Psoas muscle (tissue), 7 donors: ENCODE measurements at regions not wholly inside any gene's neighbourhood (a gene's known extent, or its start where the extent isn't known, plus 50 kb on each side); places are given as distances from the start of the nearest gene placed in this dataset.
"Not testable (repeated sequence)": the region's sequence is repeated elsewhere in the genome, so short reads cannot be mapped to it uniquely, and the experiment has no call there.

Source experiments
- ATAC-seq, 4 donors: fragments of 200-7000 bp; cut with Tn5 transposase; one replicate each; pipeline ENCODE4 v1.9.1; 2020; ENCODE audit warnings: moderate library complexity in 3 of 4, mild to moderate bottlenecking in 2 of 4
- DNase-seq, 2 donors: peaks; one replicate each; pipeline ENCODE4 v3.0.0-alpha.2; 2020
- H3K27ac ChIP-seq: fragments of 200-600 bp; one replicate; pipeline ENCODE4 v1.8.0; 2022
- H3K27me3 ChIP-seq, 3 donors: fragments of 200-600 bp in 1 of 3; one replicate each; pipeline versions ENCODE4 v1.6.1 to v1.8.0; 2013 to 2022; ENCODE audit warnings: low read length in 2 of 3, mild to moderate bottlenecking in 2 of 3, moderate library complexity in 1 of 3; ENCODE audit not compliant: insufficient read depth in 3 of 3
- H3K36me3 ChIP-seq, 2 donors: fragments of 200-600 bp in 1 of 2; one replicate each; pipeline versions ENCODE4 v1.6.1 to v1.8.0; 2013 to 2022; ENCODE audit warnings: low read depth in 1 of 2, mild to moderate bottlenecking in 1 of 2, moderate library complexity in 1 of 2; ENCODE audit not compliant: insufficient read depth in 1 of 2
- H3K4me1 ChIP-seq: fragments of 200-600 bp; one replicate; pipeline ENCODE4 v1.8.0; 2022
- H3K4me3 ChIP-seq: fragments of 200-600 bp; one replicate; pipeline ENCODE4 v1.8.0; 2022; ENCODE audit warnings: mild to moderate bottlenecking
- H3K9me3 ChIP-seq: fragments of 200-600 bp; one replicate; pipeline ENCODE4 v1.8.0; 2022
- WGBS, 3 donors: extraction: QIAGEN DNeasy Blood & Tissue Kit; methylation state at CpG; one replicate each; pipeline versions ENCODE4 v1.1.6 to v1.1.7; 2013; 5-methylcytosine and 5-hydroxymethylcytosine counted together
- intact Hi-C, 2 donors: fragments of 100-400 bp; cut with DNase I; formaldehyde crosslinking; loops; one replicate each; pipeline versions ENCODE4 v1.11.0 to v1.14.2; 2022
- TF ChIP-seq, protein P1 (sequence below): fragments of 200-600 bp; IDR thresholded peaks from one replicate; pipeline ENCODE4 v1.8.0; 2022; ENCODE audit warnings: antibody characterized with exemption
- donor health status: healthy with polysubstance abuse.
- donor health status: DM: no; HTN: no; CAD: no; lungs with moderate emphysema.
- donor health status: Bipolar disorder and iron deficiency.
- donor health status: healthy.
- donor health status: DM: yes; HTN: yes; CAD: no.
- donor health status: DM: no; HTN: no; CAD: no.
- donor health status: DM: yes; HTN: yes; CAD: no.

DNA sequence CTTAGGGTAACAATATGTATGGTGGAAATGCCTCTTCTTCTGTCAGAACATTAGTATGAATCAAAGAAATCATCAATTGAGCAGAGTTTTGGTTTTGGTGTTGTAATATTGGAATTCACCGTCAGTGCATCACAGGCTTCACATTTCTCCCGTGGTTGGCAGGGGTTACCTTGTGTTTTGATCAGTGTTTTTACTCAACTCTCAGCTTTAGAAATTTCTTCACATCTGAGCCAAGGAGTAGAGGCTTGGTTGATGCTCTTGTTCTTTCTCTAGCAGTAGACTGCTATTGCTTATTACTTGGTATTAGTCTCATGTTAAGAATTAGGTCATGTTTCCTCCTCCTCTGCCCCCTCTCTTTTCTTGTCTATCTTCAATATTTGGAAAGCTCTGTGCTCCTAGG is 188.8 kb upstream of the SMIM30 start:
- Histone ChIP-seq H3K27ac (no peak overlapping the region), H3K4me3 (no peak overlapping the region), H3K27me3 (no peaks in the 10 kb centered on the region), H3K4me1 (no peaks in the 10 kb centered on the region), H3K36me3 (no peaks in the 10 kb centered on the region), H3K9me3 (no peaks in the 10 kb centered on the region)
- TF ChIP-seq, protein P1, sequence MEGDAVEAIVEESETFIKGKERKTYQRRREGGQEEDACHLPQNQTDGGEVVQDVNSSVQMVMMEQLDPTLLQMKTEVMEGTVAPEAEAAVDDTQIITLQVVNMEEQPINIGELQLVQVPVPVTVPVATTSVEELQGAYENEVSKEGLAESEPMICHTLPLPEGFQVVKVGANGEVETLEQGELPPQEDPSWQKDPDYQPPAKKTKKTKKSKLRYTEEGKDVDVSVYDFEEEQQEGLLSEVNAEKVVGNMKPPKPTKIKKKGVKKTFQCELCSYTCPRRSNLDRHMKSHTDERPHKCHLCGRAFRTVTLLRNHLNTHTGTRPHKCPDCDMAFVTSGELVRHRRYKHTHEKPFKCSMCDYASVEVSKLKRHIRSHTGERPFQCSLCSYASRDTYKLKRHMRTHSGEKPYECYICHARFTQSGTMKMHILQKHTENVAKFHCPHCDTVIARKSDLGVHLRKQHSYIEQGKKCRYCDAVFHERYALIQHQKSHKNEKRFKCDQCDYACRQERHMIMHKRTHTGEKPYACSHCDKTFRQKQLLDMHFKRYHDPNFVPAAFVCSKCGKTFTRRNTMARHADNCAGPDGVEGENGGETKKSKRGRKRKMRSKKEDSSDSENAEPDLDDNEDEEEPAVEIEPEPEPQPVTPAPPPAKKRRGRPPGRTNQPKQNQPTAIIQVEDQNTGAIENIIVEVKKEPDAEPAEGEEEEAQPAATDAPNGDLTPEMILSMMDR: no peak
- DNase-seq: no peak
- 30 to 76% (median 37%) methylated on average over 2 of the region's 2 CpGs for WGBS, 3 donors
- intact Hi-C loops: no loop called here
- no peak for ATAC-seq

DNA sequence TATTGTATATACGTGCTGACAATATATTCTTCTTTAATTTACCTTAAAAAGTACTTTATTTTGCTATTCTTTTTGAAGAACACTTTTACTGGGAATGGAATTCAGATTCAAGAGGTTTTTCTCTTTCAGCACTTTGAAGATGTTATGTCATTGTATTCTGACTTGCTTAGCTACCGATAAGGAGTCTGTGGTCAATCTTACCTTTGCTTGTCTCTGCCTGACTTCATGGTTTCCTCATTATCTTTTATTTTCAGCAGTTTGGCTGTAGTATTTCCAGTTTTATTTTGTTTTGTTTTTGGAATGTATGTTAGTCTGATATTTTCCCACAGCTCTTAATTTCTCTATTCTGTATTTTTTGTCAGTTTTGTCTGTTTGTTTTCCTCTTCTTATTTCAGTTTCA is 187.9 kb upstream of the SMIM30 start:
- TF ChIP-seq, protein P1: no peak
- DNase-seq (no peak), ATAC-seq (no peak)
- Histone ChIP-seq H3K27me3 (no peaks in the 10 kb centered on the region), H3K4me1 (no peaks in the 10 kb centered on the region), H3K4me3 (no peak overlapping the region), H3K36me3 (no peaks in the 10 kb centered on the region), H3K27ac (no peak overlapping the region), H3K9me3 (no peaks in the 10 kb centered on the region)
- 76 to 88% (median 80%) methylated on average over 2 of the region's 2 CpGs for WGBS, 3 donors
- intact Hi-C loops: no loop called here

DNA sequence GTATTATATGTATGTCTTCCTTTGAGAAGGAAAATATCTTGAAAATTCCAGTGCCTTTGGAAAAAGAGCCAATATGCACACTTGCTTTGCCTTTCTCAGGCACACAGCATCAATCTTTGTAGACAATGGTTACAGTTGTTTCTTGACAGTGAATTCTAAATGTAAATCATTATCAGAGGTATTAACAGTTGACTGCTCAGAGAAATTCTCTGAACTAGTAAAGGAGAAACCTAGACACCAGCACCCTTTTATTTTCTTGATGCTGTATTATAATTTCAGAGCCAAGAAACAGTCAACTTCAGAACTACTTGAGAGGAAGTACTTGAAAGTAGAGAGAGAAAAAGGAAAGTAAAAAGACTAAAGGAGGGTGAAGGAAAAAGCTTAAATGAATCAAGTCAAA is 185.8 kb upstream of the SMIM30 start:
- Histone ChIP-seq H3K4me1 (no peaks in the 10 kb centered on the region), H3K36me3 (no peaks in the 10 kb centered on the region), H3K27ac (no peak overlapping the region), H3K4me3 (no peak overlapping the region), H3K9me3 (no peaks in the 10 kb centered on the region), H3K27me3 (no peaks in the 10 kb centered on the region)
- intact Hi-C loops: no loop called here
- no peak for DNase-seq
- TF ChIP-seq, protein P1: no peak
- ATAC-seq: no peak

DNA sequence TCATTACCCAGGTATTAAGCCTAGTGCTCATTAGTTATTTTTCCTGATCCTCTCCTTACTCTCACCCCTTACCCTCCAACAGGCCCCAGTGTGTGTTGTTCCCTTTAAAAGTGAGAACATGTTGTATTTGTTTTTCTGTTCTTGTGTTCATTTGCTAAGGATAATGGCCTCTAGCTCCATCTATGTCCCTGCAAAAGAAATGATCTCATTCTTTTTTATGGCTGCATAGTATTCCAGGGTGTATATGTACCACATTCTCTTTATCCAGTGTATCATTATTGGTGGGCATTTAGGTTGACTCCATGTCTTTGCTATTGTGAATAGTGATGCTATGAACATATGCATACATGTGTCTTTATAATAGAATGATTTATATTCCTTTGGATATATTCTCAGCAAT is 185.0 kb upstream of the SMIM30 start:
- H3K27me3 ChIP-seq, H3K27ac ChIP-seq, H3K9me3 ChIP-seq, DNase-seq, H3K4me3 ChIP-seq, H3K4me1 ChIP-seq, H3K36me3 ChIP-seq, intact Hi-C loops, ATAC-seq: not testable (repeated sequence)

DNA sequence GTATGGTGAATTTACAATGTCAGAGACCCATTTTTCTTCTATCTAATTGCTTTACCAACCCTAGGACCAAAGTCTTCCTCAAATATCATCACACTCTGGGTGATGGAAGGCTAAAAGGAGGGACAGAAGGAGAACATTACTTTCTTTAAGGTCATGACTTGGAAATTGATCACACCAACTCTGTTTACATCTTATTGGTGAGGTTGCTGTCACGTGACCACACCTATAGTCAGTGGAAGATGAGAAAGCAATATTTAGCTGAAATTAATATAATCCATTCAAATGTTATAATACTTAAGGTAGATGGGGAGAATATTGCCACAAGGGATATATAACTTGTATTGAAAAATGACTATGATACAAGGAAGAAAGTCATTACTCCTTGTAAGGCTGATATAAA is 183.6 kb upstream of the SMIM30 start:
- Histone ChIP-seq H3K36me3 (no peaks in the 10 kb centered on the region), H3K9me3 (no peaks in the 10 kb centered on the region), H3K27me3 (no peaks in the 10 kb centered on the region), H3K4me3 (no peak overlapping the region), H3K27ac (no peak overlapping the region), H3K4me1 (no peaks in the 10 kb centered on the region)
- DNase-seq (no peak), ATAC-seq (no peak)
- TF ChIP-seq, protein P1: no peak
- intact Hi-C loops: no loop called here
- WGBS, 3 donors: 79 to 81% (median 80%) methylated on average over 1 of the region's 1 CpG
